ENCODE measurements at regions not wholly inside any gene's neighbourhood (a gene's known extent, or its start where the extent isn't known, plus 50 kb on each side); places are given as distances from the start of the nearest gene placed in this dataset.
"Not testable (repeated sequence)": the region's sequence is repeated elsewhere in the genome, so short reads cannot be mapped to it uniquely, and the experiment has no call there.

GRCh38 chr6:48591158-48591557 is 480.2 kb upstream of the PTCHD4 start:
- H3K9ac ChIP-seq (ENCODE audit: control insufficient read depth, insufficient read depth, low read length); H3K36me3 ChIP-seq (ENCODE audit: control insufficient read depth in 2 of 2, insufficient read depth in 2 of 2, low read length in 1 of 2); H3K9me3 ChIP-seq (replicated peaks; ENCODE audit: control insufficient read depth, insufficient read depth, low read length); H2AFZ ChIP-seq (ENCODE audit: control insufficient read depth, low read depth, low read length); in situ Hi-C loops (cut with MboI); H4K20me1 ChIP-seq (ENCODE audit: control insufficient read depth, insufficient read depth); RAD21 ChIA-PET (ENCODE audit: unreplicated experiment); H3K4me3 ChIP-seq; H3K27me3 ChIP-seq (replicated peaks in 1 of 2; ENCODE audit: control insufficient read depth in 2 of 2, insufficient read depth in 2 of 2, low read length in 1 of 2); POLR2A ChIA-PET; SMC1A ChIA-PET (ENCODE audit: uncharacterized antibody, unreplicated experiment); CTCF ChIA-PET; H3K4me1 ChIP-seq (ENCODE audit: control insufficient read depth, insufficient read depth, low read length); intact Hi-C loops (cut with micrococcal nuclease; ENCODE audit: unreplicated experiment); FAIRE-seq; BruUV-seq (replicated peaks); DNase-seq (ENCODE audit: low read depth, low spot score); H3K79me2 ChIP-seq (ENCODE audit: control insufficient read depth, insufficient read depth, low read length); ATAC-seq; H3K27ac ChIP-seq (ENCODE audit: control insufficient read depth, insufficient read depth); H3K4me2 ChIP-seq (ENCODE audit: control insufficient read depth, insufficient read depth): not testable (repeated sequence)

DNA sequence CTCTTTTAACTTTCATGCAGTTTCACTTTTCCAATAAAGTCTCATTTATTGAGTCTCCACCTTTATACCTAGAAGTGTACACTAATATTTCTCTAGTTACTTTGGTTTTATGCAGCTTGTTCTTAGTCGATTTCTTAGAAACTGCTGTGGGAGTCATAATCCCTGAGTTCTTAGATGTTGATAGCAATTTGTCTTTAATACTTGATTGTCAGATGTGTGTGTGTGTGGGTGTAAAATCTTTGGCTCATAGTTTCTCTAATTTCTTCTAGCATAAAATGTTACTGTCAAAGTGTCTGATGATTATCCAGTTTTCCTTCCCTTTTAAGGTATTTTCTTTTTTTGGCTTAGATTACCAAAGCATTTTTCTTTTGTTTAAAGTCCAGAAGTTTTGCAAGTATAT is 473.8 kb upstream of the PTCHD4 start:
- ChIA-PET SMC1A (ENCODE audit: uncharacterized antibody, unreplicated experiment) (no interaction called here), CTCF (no interaction called here), RAD21 (ENCODE audit: unreplicated experiment) (no interaction called here), POLR2A (no interaction called here)
- no peak overlapping the region for H3K4me3 ChIP-seq
- DNase-seq (ENCODE audit: low read depth, low spot score) = no peak
- in situ Hi-C loops (cut with MboI) = no loop called here
- no peaks in the 10 kb centered on the region for H3K79me2 ChIP-seq (ENCODE audit: control insufficient read depth, insufficient read depth, low read length)
- H3K9me3 ChIP-seq (replicated peaks; ENCODE audit: control insufficient read depth, insufficient read depth, low read length) = no peaks in the 10 kb centered on the region
- no peak overlapping the region for H3K4me2 ChIP-seq (ENCODE audit: control insufficient read depth, insufficient read depth)
- H3K27ac ChIP-seq (ENCODE audit: control insufficient read depth, insufficient read depth) = no peak overlapping the region
- no peaks in the 10 kb centered on the region for H3K27me3 ChIP-seq (replicated peaks in 1 of 2; ENCODE audit: control insufficient read depth in 2 of 2, insufficient read depth in 2 of 2, low read length in 1 of 2)
- H3K4me1 ChIP-seq (ENCODE audit: control insufficient read depth, insufficient read depth, low read length) = no peaks in the 10 kb centered on the region
- intact Hi-C loops (cut with micrococcal nuclease; ENCODE audit: unreplicated experiment) = no loop called here
- no peaks in the 10 kb centered on the region for H3K36me3 ChIP-seq (ENCODE audit: control insufficient read depth in 2 of 2, insufficient read depth in 2 of 2, low read length in 1 of 2)
- H2AFZ ChIP-seq (ENCODE audit: control insufficient read depth, low read depth, low read length) = no peak overlapping the region
- no peak overlapping the region for H3K9ac ChIP-seq (ENCODE audit: control insufficient read depth, insufficient read depth, low read length)
- 0% methylated on average over 1 of the region's 1 CpG for WGBS (ENCODE audit: insufficient coverage, insufficient replicate concordance, low lambda C conversion rate, missing lambda C conversion rate)
- no peaks in the 10 kb centered on the region for H4K20me1 ChIP-seq (ENCODE audit: control insufficient read depth, insufficient read depth)
- no TSS peak for BruUV-seq (replicated peaks)
- FAIRE-seq = no peak
- no peak for ATAC-seq
- TF ChIP-seq POLR2AphosphoS2 (IDR thresholded peaks at IDR 0.05; ENCODE audit: low read depth, low read length) (no peak), HSF1 (IDR thresholded peaks at IDR 0.05; ENCODE audit: low read depth, low read length) (no peak), CBFB (IDR thresholded peaks at IDR 0.05; ENCODE audit: low read depth) (no peak), REST (IDR thresholded peaks at IDR 0.05; ENCODE audit: low read depth, low read length) (no peak), RAD21 (IDR thresholded peaks at IDR 0.05; ENCODE audit: insufficient read depth, low read depth, low read length) (no peak), CHD4 (IDR thresholded peaks at IDR 0.05) (no peak), NFXL1 (IDR thresholded peaks at IDR 0.05; ENCODE audit: borderline replicate concordance) (no peak), MEF2B (IDR thresholded peaks at IDR 0.05; ENCODE audit: partially characterized antibody, poor library complexity, severe bottlenecking) (no peak), STAT1 (conservative IDR thresholded peaks at IDR 0.05) (no peak), CREB1 (IDR thresholded peaks at IDR 0.05; ENCODE audit: low read depth) (no peak)
- TF ChIP-seq, protein P1, sequence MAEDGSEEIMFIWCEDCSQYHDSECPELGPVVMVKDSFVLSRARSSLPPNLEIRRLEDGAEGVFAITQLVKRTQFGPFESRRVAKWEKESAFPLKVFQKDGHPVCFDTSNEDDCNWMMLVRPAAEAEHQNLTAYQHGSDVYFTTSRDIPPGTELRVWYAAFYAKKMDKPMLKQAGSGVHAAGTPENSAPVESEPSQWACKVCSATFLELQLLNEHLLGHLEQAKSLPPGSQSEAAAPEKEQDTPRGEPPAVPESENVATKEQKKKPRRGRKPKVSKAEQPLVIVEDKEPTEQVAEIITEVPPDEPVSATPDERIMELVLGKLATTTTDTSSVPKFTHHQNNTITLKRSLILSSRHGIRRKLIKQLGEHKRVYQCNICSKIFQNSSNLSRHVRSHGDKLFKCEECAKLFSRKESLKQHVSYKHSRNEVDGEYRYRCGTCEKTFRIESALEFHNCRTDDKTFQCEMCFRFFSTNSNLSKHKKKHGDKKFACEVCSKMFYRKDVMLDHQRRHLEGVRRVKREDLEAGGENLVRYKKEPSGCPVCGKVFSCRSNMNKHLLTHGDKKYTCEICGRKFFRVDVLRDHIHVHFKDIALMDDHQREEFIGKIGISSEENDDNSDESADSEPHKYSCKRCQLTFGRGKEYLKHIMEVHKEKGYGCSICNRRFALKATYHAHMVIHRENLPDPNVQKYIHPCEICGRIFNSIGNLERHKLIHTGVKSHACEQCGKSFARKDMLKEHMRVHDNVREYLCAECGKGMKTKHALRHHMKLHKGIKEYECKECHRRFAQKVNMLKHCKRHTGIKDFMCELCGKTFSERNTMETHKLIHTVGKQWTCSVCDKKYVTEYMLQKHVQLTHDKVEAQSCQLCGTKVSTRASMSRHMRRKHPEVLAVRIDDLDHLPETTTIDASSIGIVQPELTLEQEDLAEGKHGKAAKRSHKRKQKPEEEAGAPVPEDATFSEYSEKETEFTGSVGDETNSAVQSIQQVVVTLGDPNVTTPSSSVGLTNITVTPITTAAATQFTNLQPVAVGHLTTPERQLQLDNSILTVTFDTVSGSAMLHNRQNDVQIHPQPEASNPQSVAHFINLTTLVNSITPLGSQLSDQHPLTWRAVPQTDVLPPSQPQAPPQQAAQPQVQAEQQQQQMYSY (CRISPR knock-in tag; IDR thresholded peaks at IDR 0.05) = no peak

Measured in GM12878 (cell line).